Astrocyte (in vitro differentiated cells and primary cell): ENCODE measurements at regions not wholly inside any gene's neighbourhood (a gene's known extent, or its start where the extent isn't known, plus 50 kb on each side); places are given as distances from the start of the nearest gene placed in this dataset.

Experiments
- EZH2 ChIP-seq: IDR thresholded peaks from 2 replicates; pipeline ENCODE4 v1.6.1; 2012; ENCODE audit warnings: mild to moderate bottlenecking, low read length, inconsistent platforms; ENCODE audit not compliant: insufficient read depth
- TF ChIP-seq, protein P1 (sequence below): IDR thresholded peaks from 2 replicates; pipeline ENCODE4 v1.5.1; 2011; ENCODE audit warnings: low read depth, mild to moderate bottlenecking, inconsistent platforms, low read length, moderate library complexity; ENCODE audit not compliant: insufficient read depth

GRCh38 chr5:167634432-167634831, 657.0 kb upstream of the WWC1 start:
- TF ChIP-seq, protein P1, sequence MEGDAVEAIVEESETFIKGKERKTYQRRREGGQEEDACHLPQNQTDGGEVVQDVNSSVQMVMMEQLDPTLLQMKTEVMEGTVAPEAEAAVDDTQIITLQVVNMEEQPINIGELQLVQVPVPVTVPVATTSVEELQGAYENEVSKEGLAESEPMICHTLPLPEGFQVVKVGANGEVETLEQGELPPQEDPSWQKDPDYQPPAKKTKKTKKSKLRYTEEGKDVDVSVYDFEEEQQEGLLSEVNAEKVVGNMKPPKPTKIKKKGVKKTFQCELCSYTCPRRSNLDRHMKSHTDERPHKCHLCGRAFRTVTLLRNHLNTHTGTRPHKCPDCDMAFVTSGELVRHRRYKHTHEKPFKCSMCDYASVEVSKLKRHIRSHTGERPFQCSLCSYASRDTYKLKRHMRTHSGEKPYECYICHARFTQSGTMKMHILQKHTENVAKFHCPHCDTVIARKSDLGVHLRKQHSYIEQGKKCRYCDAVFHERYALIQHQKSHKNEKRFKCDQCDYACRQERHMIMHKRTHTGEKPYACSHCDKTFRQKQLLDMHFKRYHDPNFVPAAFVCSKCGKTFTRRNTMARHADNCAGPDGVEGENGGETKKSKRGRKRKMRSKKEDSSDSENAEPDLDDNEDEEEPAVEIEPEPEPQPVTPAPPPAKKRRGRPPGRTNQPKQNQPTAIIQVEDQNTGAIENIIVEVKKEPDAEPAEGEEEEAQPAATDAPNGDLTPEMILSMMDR, result no peak
- no peak for TF ChIP-seq EZH2
